ENCODE measurements at regions not wholly inside any gene's neighbourhood (a gene's known extent, or its start where the extent isn't known, plus 50 kb on each side); places are given as distances from the start of the nearest gene placed in this dataset.

DNA sequence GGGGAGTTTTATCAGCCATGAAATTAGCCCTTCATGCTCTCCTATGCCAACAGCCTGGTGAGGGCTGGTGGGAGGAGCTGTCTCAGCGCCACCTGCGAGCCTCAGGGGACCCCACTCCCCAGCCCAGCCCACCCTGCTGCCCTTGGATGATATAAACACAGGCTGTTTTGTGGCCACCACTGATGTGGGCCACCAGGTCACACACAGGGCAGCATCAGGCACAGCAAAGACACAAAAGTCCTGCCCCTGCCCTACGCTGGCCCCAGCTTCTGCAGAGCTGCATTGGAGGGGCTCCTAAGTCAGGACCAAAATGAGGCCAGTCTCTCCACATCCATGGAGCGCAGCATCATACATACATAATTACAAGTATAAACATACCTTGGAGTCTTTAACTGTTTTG, 110.6 kb upstream of the TEX51 start:
- ATAC-seq, result no peak
- DNase-seq, result no peak
- Mint-ChIP-seq H3K4me3 (no peak overlapping the region), H3K36me3 (no peaks in the 10 kb centered on the region), H3K4me1 (no peaks in the 10 kb centered on the region), H3K27me3 (no peaks in the 10 kb centered on the region), H3K9me3 (ENCODE audit: low read depth) (no peaks in the 10 kb centered on the region), H3K27ac (no peak overlapping the region)
- CTCF ChIA-PET, result interaction anchor here (1.6 kb wide), 1 partner anchor 11 kb away, joined by 4 read pairs; no protein-coding TSS in a partner anchor

DNA sequence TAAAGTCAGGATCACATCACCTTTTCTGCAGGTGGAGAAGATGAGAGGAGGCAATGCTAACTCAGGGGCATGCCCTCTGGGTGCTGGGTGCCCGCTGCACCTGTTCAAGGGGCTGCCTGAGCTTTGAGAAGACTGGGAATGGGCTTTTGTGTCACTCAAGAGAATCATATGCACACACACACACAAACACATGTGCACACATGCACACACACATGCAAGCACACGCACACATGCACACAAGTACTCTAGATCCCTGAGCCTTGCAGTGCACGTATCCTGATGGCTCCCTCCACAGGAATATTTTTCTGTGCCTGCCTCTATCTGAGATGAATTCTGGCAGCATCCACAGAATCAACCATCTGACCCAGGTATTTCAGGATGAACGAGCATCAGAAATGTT, 110.0 kb upstream of the TEX51 start:
- CTCF ChIA-PET, result interaction anchor here (1.6 kb wide), 1 partner anchor 12 kb away, joined by 4 read pairs; no protein-coding TSS in a partner anchor
- H3K27ac Mint-ChIP-seq, result no peak overlapping the region
- no peak for ATAC-seq
- H3K27me3 Mint-ChIP-seq, result peaks cover 3% of the 10 kb centered on the region
- H3K4me1 Mint-ChIP-seq, result no peaks in the 10 kb centered on the region
- no peaks in the 10 kb centered on the region for H3K9me3 Mint-ChIP-seq (ENCODE audit: low read depth)
- H3K4me3 Mint-ChIP-seq, result no peak overlapping the region
- no peak for DNase-seq
- H3K36me3 Mint-ChIP-seq, result no peaks in the 10 kb centered on the region

DNA sequence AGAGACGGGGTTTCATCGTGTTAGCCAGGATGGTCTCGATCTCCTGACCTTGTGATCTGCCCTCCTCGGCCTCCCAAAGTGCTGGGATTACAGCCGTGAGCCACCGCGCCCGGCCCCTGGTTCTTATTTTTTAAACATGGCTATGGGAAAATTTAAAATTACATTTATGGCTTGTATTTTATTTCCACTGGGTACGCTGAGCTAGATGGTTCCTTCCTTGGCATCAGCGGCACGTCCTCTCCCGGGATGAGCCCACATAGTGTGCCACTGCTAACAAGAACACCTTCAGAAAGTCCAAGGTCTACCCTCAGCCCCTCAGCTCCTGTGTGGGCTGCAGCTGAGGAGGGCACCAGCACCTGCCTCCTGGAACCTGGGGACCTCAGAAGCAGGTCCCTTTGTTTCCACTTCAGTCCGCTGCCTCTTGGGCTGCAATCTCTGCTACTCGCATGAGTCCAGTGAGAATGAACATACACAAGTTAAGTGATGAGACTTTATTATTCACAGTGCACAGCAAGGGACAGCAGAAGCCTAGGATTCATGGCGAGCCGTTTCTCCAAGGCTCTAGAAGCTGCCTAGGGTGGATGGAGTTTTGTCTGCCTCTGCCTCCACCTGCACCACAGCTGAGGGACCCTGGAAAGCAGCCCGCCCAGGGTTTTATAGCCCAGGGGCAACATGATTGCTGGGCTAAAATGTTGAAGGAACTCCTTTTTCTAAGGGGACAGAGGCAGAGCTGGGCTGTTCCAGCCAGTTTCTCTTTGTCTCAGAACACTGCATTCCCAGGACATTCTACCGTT, 107.5 kb upstream of the TEX51 start:
- ATAC-seq (no peak), DNase-seq (no peak)
- CTCF ChIA-PET, result no interaction called here
- H3K4me1 Mint-ChIP-seq, result no peaks in the 10 kb centered on the region
- no peaks in the 10 kb centered on the region for H3K9me3 Mint-ChIP-seq (ENCODE audit: low read depth)
- no peak overlapping the region for H3K4me3 Mint-ChIP-seq
- H3K36me3 Mint-ChIP-seq, result no peaks in the 10 kb centered on the region
- peaks cover 12% of the 10 kb centered on the region for H3K27me3 Mint-ChIP-seq
- no peak overlapping the region for H3K27ac Mint-ChIP-seq

DNA sequence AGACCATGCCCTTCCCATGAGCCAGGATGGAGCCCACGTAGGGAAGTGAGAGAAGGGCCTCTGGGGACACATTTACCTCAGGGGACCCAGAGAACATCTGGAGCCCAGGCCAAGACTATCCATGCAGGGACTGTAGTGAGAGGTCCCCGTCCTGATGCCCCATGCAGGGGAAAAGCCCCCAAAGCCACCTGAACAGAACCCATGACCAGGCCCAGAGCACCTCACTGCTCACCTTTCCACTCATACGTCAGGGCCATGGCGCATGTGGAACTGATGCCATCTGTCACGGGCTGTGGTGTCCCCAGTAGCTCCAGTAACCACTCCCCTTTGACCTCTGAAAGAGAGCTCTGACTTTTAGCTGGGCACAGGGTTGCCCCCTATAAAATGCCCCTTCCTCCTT, 106.5 kb upstream of the TEX51 start:
- CTCF ChIA-PET, result no interaction called here
- ATAC-seq (no peak), DNase-seq (no peak)
- Mint-ChIP-seq H3K9me3 (ENCODE audit: low read depth) (no peaks in the 10 kb centered on the region), H3K36me3 (no peaks in the 10 kb centered on the region), H3K27ac (no peak overlapping the region), H3K4me3 (no peak overlapping the region), H3K27me3 (peaks cover 12% of the 10 kb centered on the region), H3K4me1 (no peaks in the 10 kb centered on the region)

- Mint-ChIP-seq H3K9me3 (ENCODE audit: low read depth) (no peaks in the 10 kb centered on the region), H3K27me3 (peaks cover 12% of the 10 kb centered on the region), H3K36me3 (no peaks in the 10 kb centered on the region), H3K27ac (no peak overlapping the region), H3K4me3 (no peak overlapping the region), H3K4me1 (no peaks in the 10 kb centered on the region)
- ATAC-seq (no peak), DNase-seq (peak; percentile 16)
- CTCF ChIA-PET, result no interaction called here
These were observed 105.7 kb upstream of the TEX51 start for GRCh38 chr2:126792993-126793392.

DNA sequence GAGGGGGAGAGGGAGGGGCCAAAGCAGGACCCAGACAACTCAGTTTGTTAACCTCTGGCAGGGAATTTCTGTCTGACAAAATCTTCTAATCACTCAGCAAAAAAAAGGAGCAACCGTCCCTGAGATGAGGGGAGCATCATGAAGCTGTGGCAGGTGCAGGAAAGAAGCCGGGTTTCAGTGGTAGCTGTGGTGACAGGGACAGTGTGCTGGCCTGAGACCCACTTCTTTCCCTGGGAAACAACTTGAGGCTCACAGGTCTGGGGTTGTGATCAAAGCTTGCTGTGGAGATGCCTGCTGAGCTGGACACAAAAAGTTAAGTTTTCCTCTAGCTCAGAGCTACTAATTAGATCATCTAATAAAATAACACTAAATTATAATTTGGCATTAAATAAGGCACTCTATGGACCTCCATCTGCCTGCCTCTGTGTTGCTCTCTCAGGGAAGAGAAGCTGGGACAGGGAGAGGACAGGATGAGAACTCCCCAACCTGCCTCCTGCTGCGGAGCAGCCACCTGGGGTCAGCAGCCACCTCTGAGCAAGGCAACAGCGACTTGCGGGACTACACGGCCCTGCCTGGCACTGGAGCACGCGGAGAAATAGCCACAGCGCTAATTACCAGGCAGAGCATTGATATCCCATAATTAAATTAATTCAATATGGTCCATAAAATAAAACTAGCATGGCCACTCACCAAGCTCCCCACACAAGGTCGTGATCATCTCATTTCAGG, 104.6 kb upstream of the TEX51 start:
- no peaks in the 10 kb centered on the region for H3K4me1 Mint-ChIP-seq
- peaks cover 12% of the 10 kb centered on the region for H3K27me3 Mint-ChIP-seq
- no peaks in the 10 kb centered on the region for H3K9me3 Mint-ChIP-seq (ENCODE audit: low read depth)
- peak; percentile 14 for DNase-seq
- H3K4me3 Mint-ChIP-seq, result no peak overlapping the region
- no peaks in the 10 kb centered on the region for H3K36me3 Mint-ChIP-seq
- no peak for ATAC-seq
- CTCF ChIA-PET, result interaction anchor here (0.9 kb wide), 1 partner anchor 266 kb away, joined by 3 read pairs; no protein-coding TSS in a partner anchor
- no peak overlapping the region for H3K27ac Mint-ChIP-seq

DNA sequence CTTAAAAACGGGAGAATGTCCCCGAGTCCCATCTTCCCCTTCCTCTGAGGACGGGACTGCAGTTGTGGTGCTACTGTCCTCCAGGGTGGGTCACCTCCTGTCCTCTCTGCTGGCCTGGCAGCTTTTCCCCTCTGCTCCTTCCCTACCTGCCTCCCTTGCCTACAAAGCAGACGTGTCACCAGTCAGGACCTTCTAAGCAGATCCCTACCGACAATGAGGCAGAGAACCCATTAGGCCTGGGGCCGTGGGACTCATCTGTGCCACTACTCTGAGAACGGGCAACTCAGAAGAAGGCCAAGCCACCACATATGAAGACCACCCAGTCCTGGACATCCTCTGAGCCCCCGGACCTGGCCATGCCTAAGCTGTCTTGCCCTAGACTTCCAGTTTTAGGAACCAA, 103.0 kb upstream of the TEX51 start:
- peaks cover 18% of the 10 kb centered on the region for H3K27me3 Mint-ChIP-seq
- H3K27ac Mint-ChIP-seq, result no peak overlapping the region
- ATAC-seq (no peak), DNase-seq (no peak)
- CTCF ChIA-PET, result no interaction called here
- no peak overlapping the region for H3K4me3 Mint-ChIP-seq
- H3K36me3 Mint-ChIP-seq, result no peaks in the 10 kb centered on the region
- H3K4me1 Mint-ChIP-seq, result no peaks in the 10 kb centered on the region
- no peaks in the 10 kb centered on the region for H3K9me3 Mint-ChIP-seq (ENCODE audit: low read depth)

DNA sequence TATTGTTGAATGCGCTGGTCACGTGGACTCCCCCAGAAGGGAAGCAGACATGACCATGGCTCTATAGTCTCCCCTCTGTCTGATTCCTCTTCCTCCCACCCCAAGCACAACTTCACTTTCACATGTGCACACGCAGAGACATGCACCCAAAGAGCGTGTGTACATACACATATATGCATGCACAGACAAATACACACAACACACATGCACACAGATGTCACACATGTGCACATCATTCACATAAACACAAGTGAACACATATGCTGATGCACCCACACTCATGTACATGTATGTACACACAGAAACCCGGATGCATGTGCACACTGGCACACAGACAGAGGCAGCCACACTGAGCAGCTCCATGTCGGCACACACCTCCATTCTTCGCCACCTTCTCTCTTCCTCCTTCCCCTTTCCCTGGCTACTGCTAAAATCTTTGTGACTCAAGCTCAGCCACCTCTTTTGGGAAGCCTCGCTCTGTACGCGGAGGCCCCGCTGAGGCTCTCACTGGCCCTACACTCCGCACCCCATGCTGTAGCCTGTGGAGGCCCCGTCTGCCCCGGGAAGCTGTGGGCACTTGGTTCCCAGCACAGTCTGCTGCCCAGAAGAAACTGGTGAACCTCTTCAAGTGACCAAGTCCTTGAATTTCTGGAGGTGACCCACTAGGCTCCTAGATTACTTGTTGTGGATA, 101.6 kb upstream of the TEX51 start:
- H3K4me1 Mint-ChIP-seq, result no peaks in the 10 kb centered on the region
- CTCF ChIA-PET, result no interaction called here
- no peaks in the 10 kb centered on the region for H3K36me3 Mint-ChIP-seq
- H3K4me3 Mint-ChIP-seq, result no peak overlapping the region
- no peak overlapping the region for H3K27ac Mint-ChIP-seq
- no peaks in the 10 kb centered on the region for H3K9me3 Mint-ChIP-seq (ENCODE audit: low read depth)
- H3K27me3 Mint-ChIP-seq, result peaks cover 18% of the 10 kb centered on the region
- DNase-seq (peak; percentile 37), ATAC-seq (no peak)

DNA sequence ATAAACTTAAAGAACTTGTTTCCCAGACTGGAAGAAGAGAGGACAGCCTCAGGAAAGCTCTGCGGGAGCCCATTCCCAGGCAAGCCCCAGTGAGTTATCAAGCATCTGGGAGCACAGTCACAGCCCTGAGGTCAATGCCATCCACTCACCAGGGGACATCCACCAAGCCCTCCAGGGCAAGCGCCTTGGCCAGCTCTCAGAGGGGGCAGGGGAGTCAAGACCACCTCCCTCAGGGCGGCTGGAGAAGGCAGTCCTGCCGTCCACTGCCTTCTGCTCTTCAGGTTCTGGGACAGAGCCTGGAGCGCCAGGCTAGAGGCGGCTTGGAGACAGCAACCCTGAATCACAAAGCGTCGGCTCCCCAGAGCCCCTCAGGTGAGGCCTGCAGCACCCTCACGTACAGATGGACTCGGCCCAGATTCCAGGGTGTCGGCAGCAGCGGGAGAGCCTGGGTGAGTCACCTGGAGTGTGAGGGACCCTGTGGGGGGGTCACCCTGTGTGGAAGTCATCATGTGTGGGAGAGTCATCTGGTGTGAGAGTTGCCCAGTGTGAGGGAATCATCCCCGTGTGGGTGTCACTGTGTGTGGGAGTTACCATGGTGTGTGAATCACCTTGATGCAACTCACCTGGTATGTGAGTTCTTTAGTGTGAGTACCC, 100.9 kb upstream of the TEX51 start:
- no peak for ATAC-seq
- peak; percentile 37 for DNase-seq
- Mint-ChIP-seq H3K4me3 (no peak overlapping the region), H3K36me3 (no peaks in the 10 kb centered on the region), H3K9me3 (ENCODE audit: low read depth) (no peaks in the 10 kb centered on the region), H3K4me1 (no peaks in the 10 kb centered on the region), H3K27ac (no peak overlapping the region), H3K27me3 (peaks cover 18% of the 10 kb centered on the region)
- CTCF ChIA-PET, result no interaction called here

GRCh38 chr2:126798276-126799140, 100.2 kb upstream of the TEX51 start:
- ATAC-seq (no peak), DNase-seq (peak; percentile 25)

DNA sequence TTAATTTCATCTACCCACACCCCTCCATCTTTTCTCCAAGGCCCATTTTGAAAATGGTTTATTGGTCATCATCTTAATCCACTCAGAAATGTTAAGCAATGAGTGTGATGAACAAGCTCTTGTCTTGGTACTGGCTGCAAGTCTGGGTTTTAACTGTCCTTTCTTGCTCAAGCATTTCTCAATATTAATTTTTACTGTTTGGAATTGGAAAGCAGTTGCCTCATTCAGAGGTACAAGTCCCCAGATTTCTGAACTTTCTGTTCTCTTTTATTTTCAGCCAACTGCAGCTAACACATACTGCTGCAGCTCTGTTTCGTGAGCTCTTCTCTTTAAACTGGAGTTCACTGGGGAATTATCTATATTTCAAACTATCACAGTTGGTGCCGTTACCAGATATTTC, 99.4 kb upstream of the TEX51 start:
- no peak overlapping the region for H3K4me3 Mint-ChIP-seq
- H3K36me3 Mint-ChIP-seq, result no peaks in the 10 kb centered on the region
- H3K27me3 Mint-ChIP-seq, result peaks cover 13% of the 10 kb centered on the region
- no peak for DNase-seq
- no peak overlapping the region for H3K27ac Mint-ChIP-seq
- CTCF ChIA-PET, result interaction anchor here (1.6 kb wide), 1 partner anchor 9 kb away, joined by 3 read pairs; no protein-coding TSS in a partner anchor
- ATAC-seq, result no peak
- H3K4me1 Mint-ChIP-seq, result no peaks in the 10 kb centered on the region
- H3K9me3 Mint-ChIP-seq (ENCODE audit: low read depth), result no peaks in the 10 kb centered on the region

More at GRCh38 chr2:126798276-126799140, 100.2 kb upstream of the TEX51 start:
- Mint-ChIP-seq H3K9me3 (ENCODE audit: low read depth) (no peaks in the 10 kb centered on the region), H3K27me3 (peaks cover 17% of the 10 kb centered on the region), H3K36me3 (no peaks in the 10 kb centered on the region), H3K4me3 (no peak overlapping the region), H3K27ac (no peak overlapping the region), H3K4me1 (no peaks in the 10 kb centered on the region)
- CTCF ChIA-PET, result interaction anchor here (1.6 kb wide), 1 partner anchor 10 kb away, joined by 3 read pairs; no protein-coding TSS in a partner anchor

- ATAC-seq (no peak), DNase-seq (no peak)
- no peaks in the 10 kb centered on the region for H3K9me3 Mint-ChIP-seq (ENCODE audit: low read depth)
- no peaks in the 10 kb centered on the region for H3K36me3 Mint-ChIP-seq
- H3K4me1 Mint-ChIP-seq, result no peaks in the 10 kb centered on the region
- peaks cover 6% of the 10 kb centered on the region for H3K27me3 Mint-ChIP-seq
- H3K4me3 Mint-ChIP-seq, result no peak overlapping the region
- CTCF ChIA-PET, result no interaction called here
- H3K27ac Mint-ChIP-seq, result no peak overlapping the region
These were observed 97.2 kb upstream of the TEX51 start for GRCh38 chr2:126801473-126801872.

Data from activated CD8-positive, alpha-beta memory T cell treated with anti-CD3 and anti-CD28 coated beads, Interleukin-2, amount 10 ng/mL, durations not matched to agents 7 days and 5 days (primary cell).